GM12872 (cell line): ENCODE measurements at regions not wholly inside any gene's neighbourhood (a gene's known extent, or its start where the extent isn't known, plus 50 kb on each side); places are given as distances from the start of the nearest gene placed in this dataset.

Experiments
- TF ChIP-seq, protein P1 (sequence below): IDR thresholded peaks from 3 replicates; pipeline ENCODE4 v1.5.1; 2011; ENCODE audit warnings: low read depth, mild to moderate bottlenecking, low read length, moderate library complexity; ENCODE audit not compliant: insufficient read depth

DNA sequence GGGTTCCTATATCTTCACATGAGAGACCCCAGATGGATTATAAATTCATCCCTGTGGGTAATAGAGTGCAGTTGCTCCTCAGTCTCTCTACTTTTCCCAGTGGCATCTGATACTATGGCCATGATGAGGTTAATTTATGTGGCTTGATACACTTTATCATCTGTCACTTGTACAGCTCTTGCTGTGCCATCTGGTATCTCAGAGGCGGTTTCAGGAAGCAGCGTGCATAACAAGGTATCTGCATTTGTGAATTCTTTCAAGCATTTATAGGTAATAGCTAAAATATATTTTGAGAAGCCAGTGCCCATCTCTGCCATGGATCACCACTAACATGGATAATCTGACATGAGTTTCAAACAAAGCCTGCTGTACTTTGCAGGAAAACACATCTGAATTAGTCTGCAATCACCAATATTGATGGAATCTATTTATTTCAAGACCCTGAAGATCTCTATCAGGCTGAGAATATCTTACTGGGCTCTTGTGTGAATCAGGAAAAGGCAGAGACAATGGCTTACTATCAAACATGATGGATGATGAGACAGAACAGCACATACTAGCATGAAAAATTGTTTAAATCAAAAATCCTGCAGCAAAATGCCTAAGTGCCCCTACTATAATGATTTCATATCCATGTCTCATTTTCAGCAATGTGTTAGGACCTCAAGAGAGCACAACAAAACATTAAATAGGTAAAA lies 548.7 kb upstream of the MAP3K7 start:
- TF ChIP-seq, protein P1, sequence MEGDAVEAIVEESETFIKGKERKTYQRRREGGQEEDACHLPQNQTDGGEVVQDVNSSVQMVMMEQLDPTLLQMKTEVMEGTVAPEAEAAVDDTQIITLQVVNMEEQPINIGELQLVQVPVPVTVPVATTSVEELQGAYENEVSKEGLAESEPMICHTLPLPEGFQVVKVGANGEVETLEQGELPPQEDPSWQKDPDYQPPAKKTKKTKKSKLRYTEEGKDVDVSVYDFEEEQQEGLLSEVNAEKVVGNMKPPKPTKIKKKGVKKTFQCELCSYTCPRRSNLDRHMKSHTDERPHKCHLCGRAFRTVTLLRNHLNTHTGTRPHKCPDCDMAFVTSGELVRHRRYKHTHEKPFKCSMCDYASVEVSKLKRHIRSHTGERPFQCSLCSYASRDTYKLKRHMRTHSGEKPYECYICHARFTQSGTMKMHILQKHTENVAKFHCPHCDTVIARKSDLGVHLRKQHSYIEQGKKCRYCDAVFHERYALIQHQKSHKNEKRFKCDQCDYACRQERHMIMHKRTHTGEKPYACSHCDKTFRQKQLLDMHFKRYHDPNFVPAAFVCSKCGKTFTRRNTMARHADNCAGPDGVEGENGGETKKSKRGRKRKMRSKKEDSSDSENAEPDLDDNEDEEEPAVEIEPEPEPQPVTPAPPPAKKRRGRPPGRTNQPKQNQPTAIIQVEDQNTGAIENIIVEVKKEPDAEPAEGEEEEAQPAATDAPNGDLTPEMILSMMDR: no peak

DNA sequence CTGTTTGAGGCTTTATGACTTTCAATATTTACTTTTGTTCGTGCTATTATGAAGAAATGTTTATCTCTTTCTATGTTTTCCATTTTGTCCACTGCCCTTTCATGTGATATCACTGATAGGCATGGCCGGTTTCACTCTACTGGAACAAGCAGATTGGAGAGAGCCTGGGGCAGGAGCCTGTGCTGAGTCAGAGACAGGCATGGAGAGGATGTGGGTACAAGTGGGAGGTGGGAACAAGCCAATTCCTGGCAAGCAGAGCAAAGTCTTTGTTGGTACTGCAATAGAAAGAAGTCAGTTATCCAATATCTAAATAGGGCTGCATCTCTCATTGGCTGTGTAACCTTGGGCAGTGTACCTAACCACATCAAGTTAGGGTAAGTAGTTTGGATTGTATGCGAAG lies 545.6 kb upstream of the MAP3K7 start:
- TF ChIP-seq, protein P1: no peak

DNA sequence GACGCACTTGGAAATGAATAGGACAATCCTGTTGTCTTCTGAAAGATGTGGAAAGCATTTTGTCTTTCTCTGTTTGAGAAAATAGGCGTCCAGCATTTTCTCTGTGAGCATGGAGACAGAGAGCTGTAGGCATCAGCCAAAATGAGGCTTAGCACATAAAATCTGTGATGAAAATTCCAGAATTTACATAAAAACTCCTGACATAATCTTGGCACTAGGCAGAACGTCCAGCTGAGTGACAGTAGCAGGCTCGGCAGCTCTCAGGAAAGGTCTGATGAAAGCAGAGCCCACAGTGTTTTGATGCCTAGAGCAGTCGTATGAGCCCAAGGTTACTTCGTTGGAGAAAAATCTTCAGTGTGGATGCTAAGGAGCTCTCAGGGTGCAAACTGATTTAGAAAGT lies 543.3 kb upstream of the MAP3K7 start:
- TF ChIP-seq, protein P1: no peak

DNA sequence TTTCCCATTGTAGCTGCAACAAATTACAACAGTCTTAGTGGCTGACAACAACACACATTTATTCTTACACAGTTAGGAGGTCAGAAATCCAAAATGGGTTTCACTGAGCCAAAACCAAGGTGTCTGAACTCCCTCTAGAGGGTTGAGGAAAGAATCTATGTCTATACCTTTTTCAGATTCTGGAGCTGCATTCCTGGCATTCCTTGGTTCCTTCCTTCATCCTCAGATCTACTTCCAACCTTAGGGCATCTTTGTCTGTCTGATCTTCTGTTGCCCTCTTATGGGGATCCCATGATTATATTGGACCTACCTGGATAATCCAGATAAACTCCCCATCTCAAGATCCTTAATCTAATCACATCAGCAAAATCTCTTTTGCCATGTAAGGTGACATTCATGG lies 540.9 kb upstream of the MAP3K7 start:
- TF ChIP-seq, protein P1: no peak

DNA sequence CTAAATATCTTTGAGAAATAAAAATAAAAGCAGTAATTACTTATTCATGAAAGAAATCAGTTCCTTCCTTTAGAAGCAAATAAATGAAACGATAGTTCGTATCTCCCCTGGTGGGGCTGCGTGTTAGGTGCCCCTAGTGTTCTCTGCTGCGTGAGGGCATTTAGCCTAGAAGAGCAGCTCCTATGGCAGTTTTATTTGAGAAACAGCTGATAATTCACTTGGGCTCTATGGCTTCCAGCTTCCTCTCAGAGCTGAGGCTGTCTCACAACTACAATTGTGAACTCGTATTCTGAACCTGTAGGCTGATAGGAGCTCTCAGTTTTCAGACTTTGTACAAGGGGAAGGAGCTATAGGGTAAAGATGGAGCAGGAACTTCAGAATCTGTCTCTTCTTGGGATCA lies 540.0 kb upstream of the MAP3K7 start:
- TF ChIP-seq, protein P1: no peak

DNA sequence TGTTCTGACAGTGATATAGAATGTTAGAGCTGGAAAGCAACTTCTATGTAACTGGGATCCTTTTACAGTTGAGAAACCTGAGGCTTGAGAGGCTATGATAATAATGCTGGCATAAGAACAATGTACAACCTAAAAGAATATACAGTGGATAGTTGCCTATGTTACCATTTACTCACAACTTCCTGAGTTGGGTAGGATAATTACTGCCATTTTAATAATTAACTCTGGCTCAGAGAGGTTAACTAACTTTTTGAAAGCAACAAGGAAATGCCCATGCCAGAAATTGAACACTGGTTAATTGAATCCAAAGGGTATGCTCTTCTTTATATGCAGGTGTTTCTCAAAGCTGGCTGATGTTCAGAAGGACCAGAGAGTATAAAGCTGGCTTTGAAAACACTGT lies 530.7 kb upstream of the MAP3K7 start:
- TF ChIP-seq, protein P1: no peak

DNA sequence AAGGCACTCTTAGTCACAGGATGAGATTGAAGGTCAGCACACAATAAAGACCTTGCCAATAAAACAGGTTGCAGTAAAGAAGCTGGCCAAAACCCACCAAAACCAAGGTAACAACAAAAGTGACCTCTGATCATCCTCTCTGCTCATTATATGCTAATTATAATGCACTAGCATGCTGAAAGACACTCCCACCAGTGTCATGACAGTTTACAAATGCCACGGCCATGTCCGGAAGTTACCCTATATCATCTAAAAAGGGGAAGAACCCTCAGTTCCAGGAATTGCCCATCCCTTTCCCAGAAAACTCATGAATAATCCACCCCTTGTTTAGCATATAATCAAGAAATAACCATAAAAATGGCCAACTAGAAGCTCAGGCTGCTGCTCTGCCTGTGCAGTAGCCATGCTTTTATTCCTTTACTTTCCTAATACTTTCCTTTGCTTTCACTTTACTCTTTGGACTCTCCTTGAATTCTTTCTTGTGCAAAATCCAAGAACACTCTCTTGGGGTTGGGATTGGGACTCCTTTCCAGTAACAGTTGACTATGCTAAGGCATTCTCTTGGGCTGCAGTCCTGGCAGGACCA lies 527.3 kb upstream of the MAP3K7 start:
- TF ChIP-seq, protein P1: no peak
